ENCODE measurements at regions not wholly inside any gene's neighbourhood (a gene's known extent, or its start where the extent isn't known, plus 50 kb on each side); places are given as distances from the start of the nearest gene placed in this dataset.
"Not testable (repeated sequence)": the region's sequence is repeated elsewhere in the genome, so short reads cannot be mapped to it uniquely, and the experiment has no call there.

DNA sequence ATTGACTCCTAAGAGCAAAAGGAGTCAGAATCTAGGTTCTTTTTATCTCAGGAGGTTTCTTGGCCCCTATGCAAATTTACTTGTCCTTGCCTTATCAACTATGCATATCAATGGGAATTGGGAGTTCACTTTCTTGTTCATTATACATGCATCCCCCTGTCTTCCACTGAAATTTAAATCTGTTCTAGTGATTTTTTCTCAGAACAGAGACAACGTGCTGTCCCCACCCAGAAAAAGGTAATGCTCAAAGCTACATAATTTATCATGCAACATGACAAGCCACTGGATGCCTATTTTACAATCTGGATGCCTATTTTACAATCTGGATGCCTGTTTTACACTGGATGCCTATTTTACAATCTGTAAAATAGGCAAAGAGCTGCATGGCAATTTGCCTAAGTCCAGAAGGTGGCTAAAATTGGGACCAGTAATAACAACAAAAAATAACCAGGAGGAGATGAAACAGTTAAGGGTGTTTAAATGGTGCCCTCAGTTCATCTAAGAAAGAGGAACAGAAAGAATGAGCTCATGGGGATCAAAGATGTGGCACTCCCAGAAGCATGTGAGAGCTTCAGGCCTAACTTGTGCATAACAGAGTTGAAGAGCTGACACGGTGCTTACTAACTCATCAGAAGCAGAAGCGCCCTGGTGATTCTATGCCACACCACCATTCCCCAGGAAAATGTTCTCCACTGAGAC, 537.8 kb upstream of the BOD1L1 start:
- TF ChIP-seq, protein P1, sequence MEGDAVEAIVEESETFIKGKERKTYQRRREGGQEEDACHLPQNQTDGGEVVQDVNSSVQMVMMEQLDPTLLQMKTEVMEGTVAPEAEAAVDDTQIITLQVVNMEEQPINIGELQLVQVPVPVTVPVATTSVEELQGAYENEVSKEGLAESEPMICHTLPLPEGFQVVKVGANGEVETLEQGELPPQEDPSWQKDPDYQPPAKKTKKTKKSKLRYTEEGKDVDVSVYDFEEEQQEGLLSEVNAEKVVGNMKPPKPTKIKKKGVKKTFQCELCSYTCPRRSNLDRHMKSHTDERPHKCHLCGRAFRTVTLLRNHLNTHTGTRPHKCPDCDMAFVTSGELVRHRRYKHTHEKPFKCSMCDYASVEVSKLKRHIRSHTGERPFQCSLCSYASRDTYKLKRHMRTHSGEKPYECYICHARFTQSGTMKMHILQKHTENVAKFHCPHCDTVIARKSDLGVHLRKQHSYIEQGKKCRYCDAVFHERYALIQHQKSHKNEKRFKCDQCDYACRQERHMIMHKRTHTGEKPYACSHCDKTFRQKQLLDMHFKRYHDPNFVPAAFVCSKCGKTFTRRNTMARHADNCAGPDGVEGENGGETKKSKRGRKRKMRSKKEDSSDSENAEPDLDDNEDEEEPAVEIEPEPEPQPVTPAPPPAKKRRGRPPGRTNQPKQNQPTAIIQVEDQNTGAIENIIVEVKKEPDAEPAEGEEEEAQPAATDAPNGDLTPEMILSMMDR (IDR thresholded peaks at IDR 0.05; ENCODE audit: borderline replicate concordance, insufficient read depth, low read depth, low read length): no peak
- no peak overlapping the region for H3K4me3 ChIP-seq (ENCODE audit: low read depth, low read length)

DNA sequence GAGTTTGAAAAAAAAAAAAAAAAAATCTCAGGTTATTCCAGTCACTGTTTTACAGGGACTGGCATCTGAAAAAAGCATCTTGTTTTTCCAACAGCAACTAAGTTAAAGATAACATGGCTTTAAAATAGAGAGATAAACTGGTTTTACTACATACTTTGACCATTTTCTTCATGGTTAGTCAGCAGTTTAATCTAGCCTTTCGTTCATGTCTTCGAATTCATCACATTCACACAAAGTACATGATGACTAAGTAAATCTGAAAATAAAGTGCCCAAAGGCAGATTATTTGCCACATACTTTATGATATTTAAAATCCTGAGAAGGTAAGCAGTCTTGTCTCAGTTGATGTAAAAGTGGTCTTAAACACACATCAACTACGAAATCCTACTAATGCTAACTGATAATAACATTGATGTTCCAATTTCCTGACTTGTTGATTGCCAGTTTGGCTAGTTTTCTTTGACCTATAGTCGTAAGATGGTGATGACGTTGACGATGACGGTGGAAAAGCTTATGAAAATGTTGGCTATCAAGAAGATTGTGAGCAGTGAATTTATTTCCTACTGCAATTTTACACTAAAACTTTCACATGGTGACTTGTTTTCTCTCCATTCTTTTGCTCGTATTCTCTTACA, 540.5 kb upstream of the BOD1L1 start:
- TF ChIP-seq, protein P1 (IDR thresholded peaks at IDR 0.05; ENCODE audit: borderline replicate concordance, insufficient read depth, low read depth, low read length): no peak
- H3K4me3 ChIP-seq (ENCODE audit: low read depth, low read length): no peak overlapping the region

DNA sequence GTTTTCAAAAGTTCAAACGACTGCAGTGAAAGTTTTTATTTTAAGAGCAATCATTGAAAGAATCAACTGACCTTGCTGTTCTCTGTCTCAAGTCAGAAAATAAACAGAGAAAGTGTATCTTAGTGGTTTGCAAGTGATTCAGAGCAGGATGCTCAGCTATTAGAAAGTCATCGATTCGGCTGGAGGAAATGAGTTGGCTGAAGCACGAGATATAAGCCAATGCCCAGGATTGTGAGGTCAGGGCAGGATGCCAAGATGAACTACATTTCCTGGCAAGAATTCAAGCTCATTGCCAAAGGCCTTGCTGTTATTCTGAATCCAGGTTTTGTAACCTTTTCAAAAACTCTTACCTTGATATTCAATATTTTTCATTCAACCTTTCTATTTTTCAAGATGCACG, 541.4 kb upstream of the BOD1L1 start:
- TF ChIP-seq, protein P1 (IDR thresholded peaks at IDR 0.05; ENCODE audit: borderline replicate concordance, insufficient read depth, low read depth, low read length): no peak

DNA sequence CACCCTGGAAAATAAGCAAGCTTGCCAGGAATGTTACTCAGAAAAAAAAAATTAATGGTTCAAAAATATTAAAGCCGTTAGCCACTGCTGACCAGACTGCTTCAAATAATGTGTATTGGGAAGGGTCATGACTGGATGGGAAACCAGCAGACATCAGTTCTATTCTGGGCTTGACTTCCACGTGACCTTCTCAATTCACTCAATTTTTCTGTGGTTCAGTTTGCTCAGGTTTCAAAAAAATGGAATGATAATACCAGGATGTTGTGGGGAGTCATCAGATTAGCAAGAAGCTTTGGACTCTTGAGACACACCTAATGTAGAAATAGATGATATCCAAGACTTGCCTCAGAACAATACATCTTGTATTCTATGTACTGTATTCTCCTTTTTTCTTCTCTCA, 541.9 kb upstream of the BOD1L1 start:
- TF ChIP-seq, protein P1 (IDR thresholded peaks at IDR 0.05; ENCODE audit: borderline replicate concordance, insufficient read depth, low read depth, low read length): no peak

More for the DNA sequence above, 541.4 kb upstream of the BOD1L1 start:
- no peak overlapping the region for H3K4me3 ChIP-seq (ENCODE audit: low read depth, low read length)

DNA sequence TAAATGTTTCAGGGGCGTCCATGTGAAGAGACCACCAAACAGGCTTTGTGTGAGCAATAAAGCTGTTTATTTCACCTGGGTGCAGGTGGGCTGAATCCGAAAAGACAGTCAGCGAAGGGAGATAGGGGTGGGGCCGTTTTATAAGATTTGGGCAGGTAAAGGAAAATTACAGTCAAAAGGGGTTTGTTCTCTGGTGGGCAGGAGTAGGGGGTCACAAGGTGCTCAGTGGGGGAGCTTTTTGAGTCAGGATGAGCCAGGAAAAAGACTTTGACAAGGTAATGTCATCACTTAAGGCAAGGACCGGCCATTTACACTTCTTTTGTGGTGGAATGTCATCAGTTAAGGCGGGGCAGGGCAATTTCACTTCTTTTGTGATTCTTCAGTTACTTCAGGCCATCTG, 542.4 kb upstream of the BOD1L1 start:
- H3K4me3 ChIP-seq (ENCODE audit: low read depth, low read length): not testable (repeated sequence)

More for the DNA sequence above, 541.9 kb upstream of the BOD1L1 start:
- H3K4me3 ChIP-seq (ENCODE audit: low read depth, low read length): no peak overlapping the region

DNA sequence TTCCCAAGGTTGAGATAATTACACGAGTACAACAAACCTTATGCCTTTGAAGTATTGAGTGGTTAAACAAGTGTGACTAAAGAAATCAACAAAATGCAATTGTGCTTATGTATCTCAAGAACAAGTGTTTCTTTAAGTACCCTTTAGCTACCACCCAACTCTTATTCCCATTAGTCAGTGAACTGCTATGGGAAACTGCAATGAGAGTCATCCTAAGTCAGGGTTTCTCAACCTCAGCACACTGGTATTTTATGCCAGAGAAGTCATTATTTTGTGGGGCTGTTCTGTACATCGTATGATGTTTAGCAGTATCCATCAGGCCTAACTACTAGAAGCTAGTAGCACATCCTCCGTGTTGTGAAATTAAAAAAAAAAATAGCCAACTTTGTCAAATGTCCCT, 549.1 kb upstream of the BOD1L1 start:
- H3K4me3 ChIP-seq (ENCODE audit: low read depth, low read length): no peak overlapping the region
- TF ChIP-seq, protein P1 (IDR thresholded peaks at IDR 0.05; ENCODE audit: borderline replicate concordance, insufficient read depth, low read depth, low read length): no peak

DNA sequence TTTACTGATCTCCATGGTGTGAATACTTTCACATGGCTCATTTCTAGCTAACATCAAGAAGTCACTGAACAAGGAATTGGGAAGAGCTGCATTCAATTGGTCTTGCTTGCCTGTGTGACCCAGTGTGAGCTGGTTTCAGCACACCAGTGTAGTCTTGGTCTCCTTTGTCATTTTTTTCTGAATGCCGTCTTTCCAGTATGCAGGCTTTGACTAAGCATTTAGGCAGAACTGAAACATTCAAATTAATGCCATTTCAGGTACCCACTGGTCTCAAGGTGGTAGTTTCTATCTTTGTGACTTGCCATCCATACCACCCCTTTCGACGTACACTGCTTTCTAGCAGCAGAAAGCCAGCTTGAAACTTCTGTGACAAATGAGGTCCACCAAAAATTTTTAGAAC, 550.5 kb upstream of the BOD1L1 start:
- TF ChIP-seq, protein P1 (IDR thresholded peaks at IDR 0.05; ENCODE audit: borderline replicate concordance, insufficient read depth, low read depth, low read length): no peak
- H3K4me3 ChIP-seq (ENCODE audit: low read depth, low read length): no peak overlapping the region

All from GM12875 (cell line).